RWPE2 (cell line): ENCODE measurements at regions not wholly inside any gene's neighbourhood (a gene's known extent, or its start where the extent isn't known, plus 50 kb on each side); places are given as distances from the start of the nearest gene placed in this dataset.

Source experiments
- ATAC-seq: fragments of 200-7000 bp; cut with Tn5 transposase; 3 replicates; pipeline ENCODE4 v1.9.1; 2021; ENCODE audit warnings: low read depth
- DNase-seq: peaks from one replicate; pipeline ENCODE4 v3.0.0-alpha.2; 2020; ENCODE audit warnings: low spot score
- H3K27ac ChIP-seq: fragments of 450-650 bp; 2 replicates; pipeline ENCODE4 v1.5.1; 2017; ENCODE audit warnings: mild to moderate bottlenecking; ENCODE audit not compliant: poor library complexity, severe bottlenecking
- H3K27me3 ChIP-seq: fragments of 250-450 bp; sonication (Bioruptor Pico); 2 replicates; pipeline ENCODE4 v1.5.1; 2021; ENCODE audit warnings: mild to moderate bottlenecking, moderate library complexity; ENCODE audit not compliant: insufficient read depth, poor library complexity, severe bottlenecking
- H3K36me3 ChIP-seq: fragments of 250-450 bp; sonication (Bioruptor Pico); 2 replicates; pipeline ENCODE4 v1.5.1; 2020; ENCODE audit warnings: low read depth, mild to moderate bottlenecking, moderate library complexity
- H3K4me1 ChIP-seq: fragments of 250-450 bp; sonication (Bioruptor Pico); 2 replicates; pipeline ENCODE4 v1.5.1; 2021; ENCODE audit warnings: mild to moderate bottlenecking, moderate library complexity; ENCODE audit not compliant: insufficient read depth, poor library complexity, severe bottlenecking
- H3K4me3 ChIP-seq: fragments of 250-450 bp; sonication (Bioruptor Pico); 2 replicates; pipeline ENCODE4 v1.5.1; 2021; ENCODE audit warnings: mild to moderate bottlenecking, moderate library complexity; ENCODE audit not compliant: severe bottlenecking
- H3K9me3 ChIP-seq: fragments of 250-450 bp; sonication (Bioruptor Pico); 2 replicates; pipeline ENCODE4 v1.5.1; 2021; ENCODE audit warnings: mild to moderate bottlenecking, moderate library complexity; ENCODE audit not compliant: severe bottlenecking
- TF ChIP-seq, protein P1 (sequence below): fragments of 450-650 bp; IDR thresholded peaks from one replicate; pipeline ENCODE4 v1.5.1; 2017; ENCODE audit warnings: mild to moderate bottlenecking, moderate library complexity; ENCODE audit not compliant: poor library complexity, severe bottlenecking

DNA sequence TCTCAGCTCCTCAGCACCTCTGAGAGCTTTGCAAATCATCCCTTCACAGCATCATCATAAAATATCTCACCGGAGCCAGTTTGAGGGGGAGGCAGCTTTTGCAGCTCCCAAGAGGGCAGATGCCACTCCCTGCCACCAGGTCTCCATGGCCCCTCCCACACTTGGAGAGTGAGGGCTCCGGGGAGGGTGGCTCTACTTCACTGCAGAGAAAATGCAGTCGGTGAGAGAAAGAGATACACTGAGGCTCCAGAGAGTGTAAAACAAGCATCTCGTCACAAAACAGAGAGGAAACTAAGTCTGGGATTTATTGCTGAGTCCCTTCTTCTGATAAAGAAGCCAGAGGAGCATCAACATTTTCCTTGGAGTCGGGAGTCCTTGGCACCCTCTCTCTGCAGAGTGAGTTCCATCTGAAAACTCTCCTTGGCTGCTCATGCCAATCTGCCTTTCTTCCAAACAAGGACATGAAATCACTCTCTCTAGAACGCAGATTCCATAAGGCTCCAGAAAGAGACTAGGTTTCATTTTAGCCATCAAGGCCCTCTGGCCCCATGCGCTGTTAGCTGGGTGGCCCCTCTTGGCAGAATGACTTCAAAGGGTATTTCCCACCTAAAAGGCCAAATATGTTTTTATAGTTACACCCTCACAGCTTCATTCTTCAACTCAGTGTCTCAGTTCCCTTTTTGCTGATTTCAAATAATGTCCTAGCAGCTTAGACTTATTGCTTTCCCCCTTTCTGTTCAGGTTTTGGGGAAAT is 70.6 kb upstream of the F13A1 start:
- Histone ChIP-seq H3K27me3 (no peaks in the 10 kb centered on the region), H3K27ac (no peak overlapping the region), H3K4me3 (no peak overlapping the region), H3K9me3 (no peaks in the 10 kb centered on the region), H3K4me1 (peaks cover 6% of the 10 kb centered on the region), H3K36me3 (no peaks in the 10 kb centered on the region)
- TF ChIP-seq, protein P1, sequence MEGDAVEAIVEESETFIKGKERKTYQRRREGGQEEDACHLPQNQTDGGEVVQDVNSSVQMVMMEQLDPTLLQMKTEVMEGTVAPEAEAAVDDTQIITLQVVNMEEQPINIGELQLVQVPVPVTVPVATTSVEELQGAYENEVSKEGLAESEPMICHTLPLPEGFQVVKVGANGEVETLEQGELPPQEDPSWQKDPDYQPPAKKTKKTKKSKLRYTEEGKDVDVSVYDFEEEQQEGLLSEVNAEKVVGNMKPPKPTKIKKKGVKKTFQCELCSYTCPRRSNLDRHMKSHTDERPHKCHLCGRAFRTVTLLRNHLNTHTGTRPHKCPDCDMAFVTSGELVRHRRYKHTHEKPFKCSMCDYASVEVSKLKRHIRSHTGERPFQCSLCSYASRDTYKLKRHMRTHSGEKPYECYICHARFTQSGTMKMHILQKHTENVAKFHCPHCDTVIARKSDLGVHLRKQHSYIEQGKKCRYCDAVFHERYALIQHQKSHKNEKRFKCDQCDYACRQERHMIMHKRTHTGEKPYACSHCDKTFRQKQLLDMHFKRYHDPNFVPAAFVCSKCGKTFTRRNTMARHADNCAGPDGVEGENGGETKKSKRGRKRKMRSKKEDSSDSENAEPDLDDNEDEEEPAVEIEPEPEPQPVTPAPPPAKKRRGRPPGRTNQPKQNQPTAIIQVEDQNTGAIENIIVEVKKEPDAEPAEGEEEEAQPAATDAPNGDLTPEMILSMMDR, result no peak
- no peak for ATAC-seq
- DNase-seq, result no peak

DNA sequence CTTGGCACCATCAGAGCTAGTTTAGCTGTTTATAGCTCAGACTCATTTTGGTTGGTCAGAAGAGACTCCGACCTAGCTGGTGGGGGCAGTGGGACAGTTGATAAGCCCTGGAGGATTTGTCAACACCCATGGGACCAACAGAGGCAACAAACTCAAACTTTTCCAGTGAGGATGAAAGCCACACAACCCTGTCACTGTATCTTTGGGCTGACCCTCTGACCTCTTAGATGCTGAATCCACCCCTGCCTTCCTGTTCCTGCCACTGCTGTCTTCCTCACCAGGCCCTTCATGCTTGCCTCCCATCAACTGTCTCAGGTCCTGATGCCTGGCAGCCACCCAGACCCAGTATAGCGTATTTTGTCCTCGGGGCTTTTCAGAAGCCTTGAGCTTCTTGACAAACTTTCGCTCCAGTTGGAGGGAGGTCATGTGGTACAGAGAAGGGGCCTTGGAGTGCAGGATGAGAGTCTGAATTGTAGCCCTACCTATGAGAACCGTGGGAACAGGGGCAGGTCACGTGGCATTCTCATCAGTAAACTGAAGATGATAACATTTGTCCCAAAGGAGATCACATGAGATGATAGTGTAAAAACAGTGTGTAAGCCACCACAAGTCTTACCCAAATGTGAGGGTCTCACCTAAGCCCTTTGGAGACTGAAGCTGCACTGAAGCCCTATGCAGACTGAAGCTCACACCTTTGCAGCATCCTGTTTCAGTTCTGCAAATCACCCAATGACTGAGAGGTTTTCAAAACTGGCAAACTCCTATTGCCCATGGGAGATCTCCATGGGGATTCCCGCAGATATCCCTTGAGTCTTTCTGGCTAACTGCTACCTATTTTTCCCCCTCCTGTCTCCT is 72.0 kb upstream of the F13A1 start:
- Histone ChIP-seq H3K27ac (no peak overlapping the region), H3K9me3 (no peaks in the 10 kb centered on the region), H3K36me3 (no peaks in the 10 kb centered on the region), H3K4me3 (no peak overlapping the region), H3K4me1 (no peaks in the 10 kb centered on the region), H3K27me3 (no peaks in the 10 kb centered on the region)
- ATAC-seq, result no peak
- no peak for DNase-seq
- TF ChIP-seq, protein P1, result no peak

DNA sequence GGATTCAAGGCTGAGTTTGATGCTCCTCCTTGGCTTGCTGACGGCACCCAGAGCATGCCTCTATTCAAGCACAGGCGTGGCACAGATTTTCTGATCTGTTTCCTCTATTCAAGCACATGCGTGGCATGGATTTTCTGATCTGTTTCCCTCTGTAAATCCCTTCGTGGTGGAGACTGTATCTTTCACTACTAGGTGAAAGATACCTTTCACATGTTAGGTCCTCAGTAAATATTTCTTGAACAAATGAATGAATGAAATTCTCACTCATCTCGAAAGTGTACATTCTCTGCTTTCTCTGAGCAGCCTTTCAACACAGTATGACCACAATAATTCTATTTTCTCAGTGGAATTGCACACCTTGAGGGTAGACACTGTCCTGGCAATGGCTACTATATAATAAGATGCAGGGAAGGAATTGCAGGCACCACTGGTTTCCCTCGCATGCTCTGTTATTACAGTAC is 72.6 kb upstream of the F13A1 start:
- Histone ChIP-seq H3K9me3 (no peaks in the 10 kb centered on the region), H3K27me3 (no peaks in the 10 kb centered on the region), H3K4me1 (no peaks in the 10 kb centered on the region), H3K4me3 (no peak overlapping the region), H3K27ac (no peak overlapping the region), H3K36me3 (no peaks in the 10 kb centered on the region)
- DNase-seq (no peak), ATAC-seq (no peak)
- TF ChIP-seq, protein P1, result no peak

DNA sequence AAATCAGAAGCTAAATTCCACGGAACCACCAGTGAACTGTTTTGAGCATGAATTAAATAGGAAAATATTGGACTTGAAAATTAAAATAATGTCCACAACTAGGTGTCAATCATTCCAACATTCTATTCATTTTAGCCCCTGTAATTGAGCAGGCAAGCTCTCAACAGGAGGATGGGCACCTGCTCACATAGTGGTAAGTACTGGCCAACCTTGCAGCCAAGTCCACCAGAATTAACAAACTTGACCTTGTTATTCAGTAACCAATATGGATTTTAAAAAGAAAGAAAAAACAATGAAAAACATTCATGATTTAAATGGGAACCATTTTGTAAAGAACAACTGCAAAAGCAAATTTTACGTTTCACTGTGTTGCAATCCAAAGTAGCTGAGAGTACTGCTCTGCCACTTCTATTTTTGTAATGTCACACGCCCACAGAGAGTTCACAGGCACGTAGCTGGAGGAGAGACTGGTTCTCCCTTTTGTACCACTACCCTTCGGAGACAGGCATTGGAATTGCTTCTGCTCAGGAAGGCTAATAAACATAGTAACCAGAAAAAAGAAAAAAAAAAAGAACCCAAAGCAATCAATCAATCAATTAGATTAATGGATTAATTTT is 75.2 kb upstream of the F13A1 start:
- Histone ChIP-seq H3K27ac (no peak overlapping the region), H3K4me1 (no peaks in the 10 kb centered on the region), H3K36me3 (no peaks in the 10 kb centered on the region), H3K27me3 (no peaks in the 10 kb centered on the region), H3K9me3 (no peaks in the 10 kb centered on the region), H3K4me3 (no peak overlapping the region)
- no peak for DNase-seq
- TF ChIP-seq, protein P1, result no peak
- ATAC-seq, result no peak
